ENCODE measurements at regions not wholly inside any gene's neighbourhood (a gene's known extent, or its start where the extent isn't known, plus 50 kb on each side); places are given as distances from the start of the nearest gene placed in this dataset.

DNA sequence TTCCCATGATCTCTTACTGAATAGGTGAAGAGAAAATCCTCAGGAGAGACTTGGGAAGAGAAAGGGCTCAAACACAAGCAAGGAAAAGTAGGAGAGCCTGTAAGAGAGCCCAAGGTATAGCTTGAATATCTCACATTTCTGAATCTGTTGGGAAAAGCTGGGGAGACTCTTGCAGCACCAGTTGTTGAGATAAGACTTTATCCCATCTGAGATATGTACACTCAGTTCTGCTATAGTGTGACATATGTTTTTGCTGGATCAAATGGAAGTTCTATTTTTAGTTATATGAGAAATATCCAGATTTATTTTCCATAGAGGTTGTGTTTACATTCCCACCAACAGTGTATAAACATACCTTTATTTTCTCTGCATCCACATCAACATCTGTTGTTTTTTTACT, 246.1 kb downstream of the NDFIP2 start:
- no peaks in the 10 kb centered on the region for H3K9me3 ChIP-seq
- no peak overlapping the region for H3K27ac ChIP-seq
- H3K4me3 ChIP-seq (ENCODE audit: low read depth in 1 of 2, low read length in 1 of 2) = no peak overlapping the region
- TF ChIP-seq, protein P1, sequence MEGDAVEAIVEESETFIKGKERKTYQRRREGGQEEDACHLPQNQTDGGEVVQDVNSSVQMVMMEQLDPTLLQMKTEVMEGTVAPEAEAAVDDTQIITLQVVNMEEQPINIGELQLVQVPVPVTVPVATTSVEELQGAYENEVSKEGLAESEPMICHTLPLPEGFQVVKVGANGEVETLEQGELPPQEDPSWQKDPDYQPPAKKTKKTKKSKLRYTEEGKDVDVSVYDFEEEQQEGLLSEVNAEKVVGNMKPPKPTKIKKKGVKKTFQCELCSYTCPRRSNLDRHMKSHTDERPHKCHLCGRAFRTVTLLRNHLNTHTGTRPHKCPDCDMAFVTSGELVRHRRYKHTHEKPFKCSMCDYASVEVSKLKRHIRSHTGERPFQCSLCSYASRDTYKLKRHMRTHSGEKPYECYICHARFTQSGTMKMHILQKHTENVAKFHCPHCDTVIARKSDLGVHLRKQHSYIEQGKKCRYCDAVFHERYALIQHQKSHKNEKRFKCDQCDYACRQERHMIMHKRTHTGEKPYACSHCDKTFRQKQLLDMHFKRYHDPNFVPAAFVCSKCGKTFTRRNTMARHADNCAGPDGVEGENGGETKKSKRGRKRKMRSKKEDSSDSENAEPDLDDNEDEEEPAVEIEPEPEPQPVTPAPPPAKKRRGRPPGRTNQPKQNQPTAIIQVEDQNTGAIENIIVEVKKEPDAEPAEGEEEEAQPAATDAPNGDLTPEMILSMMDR (IDR thresholded peaks at IDR 0.05) = no peak
- H3K4me1 ChIP-seq (ENCODE audit: control insufficient read depth in 1 of 2, insufficient read depth in 1 of 2, low read depth in 1 of 2, low read length in 1 of 2) = no peaks in the 10 kb centered on the region
- H3K27me3 ChIP-seq = no peaks in the 10 kb centered on the region
- no peaks in the 10 kb centered on the region for H3K36me3 ChIP-seq

DNA sequence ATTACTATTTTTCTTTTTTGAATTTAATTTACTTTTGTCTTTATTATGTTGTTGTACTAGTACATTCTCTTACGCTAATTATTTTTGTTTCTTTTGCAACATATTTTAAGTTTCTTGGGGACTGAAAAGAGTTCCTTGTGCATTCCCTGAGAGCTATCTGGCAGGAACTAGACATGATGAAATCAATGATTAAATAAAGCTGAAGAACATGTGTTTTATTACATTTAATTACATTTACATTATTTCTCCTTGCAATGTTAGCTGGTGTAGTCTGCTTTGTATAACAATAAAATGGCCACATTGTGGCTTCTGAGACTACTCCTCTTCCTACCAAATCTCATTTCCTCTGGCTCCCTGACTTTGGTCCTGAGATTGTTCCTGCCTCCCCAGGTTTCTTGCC, 244.9 kb downstream of the NDFIP2 start:
- Histone ChIP-seq H3K9me3 (no peaks in the 10 kb centered on the region), H3K4me3 (ENCODE audit: low read depth in 1 of 2, low read length in 1 of 2) (no peak overlapping the region), H3K27me3 (no peaks in the 10 kb centered on the region), H3K27ac (no peak overlapping the region), H3K4me1 (ENCODE audit: control insufficient read depth in 1 of 2, insufficient read depth in 1 of 2, low read depth in 1 of 2, low read length in 1 of 2) (no peaks in the 10 kb centered on the region), H3K36me3 (no peaks in the 10 kb centered on the region)
- TF ChIP-seq, protein P1 (IDR thresholded peaks at IDR 0.05) = no peak

DNA sequence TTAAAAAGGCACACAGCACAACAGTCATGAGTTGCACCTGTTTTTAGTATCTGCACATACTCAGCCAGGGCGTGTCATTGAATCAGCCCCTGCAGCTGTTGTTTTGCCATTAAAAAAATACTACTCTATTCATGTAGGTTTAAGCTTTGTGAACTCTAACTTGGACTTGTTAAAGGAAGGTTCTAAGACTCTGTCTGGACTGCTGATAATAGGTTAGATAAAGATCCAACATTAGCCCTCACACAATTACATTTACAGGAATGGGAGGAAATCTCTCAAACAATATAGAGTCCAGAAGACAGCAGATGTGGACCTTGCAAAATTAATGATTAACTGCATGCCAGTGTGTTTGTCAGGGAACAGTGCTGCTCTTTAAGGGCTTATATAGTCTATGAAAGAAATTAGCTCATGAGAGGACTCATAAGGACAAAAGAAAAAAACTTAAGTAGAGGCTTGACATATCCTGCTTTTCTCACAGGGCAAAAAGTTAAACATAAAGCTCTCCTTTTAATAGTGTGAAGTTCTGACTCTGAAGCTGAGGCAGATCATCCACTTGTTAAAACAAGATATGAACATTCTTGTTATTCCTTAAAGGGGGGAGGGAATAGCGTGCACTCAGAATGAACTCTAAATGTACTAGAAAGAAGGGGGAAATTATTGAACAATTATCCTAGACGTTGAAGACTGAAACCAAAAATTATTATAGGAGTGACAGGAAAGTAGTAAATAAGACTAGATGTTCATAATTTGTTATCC, 243.6 kb downstream of the NDFIP2 start:
- Histone ChIP-seq H3K4me1 (ENCODE audit: control insufficient read depth in 1 of 2, insufficient read depth in 1 of 2, low read depth in 1 of 2, low read length in 1 of 2) (no peaks in the 10 kb centered on the region), H3K36me3 (no peaks in the 10 kb centered on the region), H3K9me3 (no peaks in the 10 kb centered on the region), H3K27me3 (no peaks in the 10 kb centered on the region), H3K27ac (no peak overlapping the region), H3K4me3 (ENCODE audit: low read depth in 1 of 2, low read length in 1 of 2) (no peak overlapping the region)
- TF ChIP-seq, protein P1 (IDR thresholded peaks at IDR 0.05) = no peak

DNA sequence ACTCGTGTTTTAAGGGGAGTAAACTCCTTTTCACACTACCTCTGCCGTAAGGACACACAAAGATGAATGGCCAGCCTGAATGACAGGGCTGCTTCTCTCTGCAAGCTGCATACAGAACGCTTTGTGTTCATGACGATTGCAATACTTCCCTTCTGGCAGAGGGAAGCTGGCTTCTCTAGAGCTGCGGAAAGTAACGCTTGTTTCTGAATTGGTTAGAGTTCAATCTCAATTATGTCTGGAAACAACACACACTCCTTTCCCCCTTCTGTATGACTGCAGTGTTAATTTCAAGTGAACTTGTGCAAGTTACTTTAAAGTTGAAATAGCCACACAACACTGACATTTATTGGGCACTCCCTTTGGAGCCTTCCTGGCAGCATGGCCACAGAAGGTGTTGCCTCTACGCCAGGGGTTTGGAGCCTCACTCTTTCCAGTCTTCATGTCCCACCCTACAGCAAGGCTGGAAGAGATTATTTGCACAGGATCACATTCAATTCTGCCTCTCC, 242.6 kb downstream of the NDFIP2 start:
- no peak overlapping the region for H3K27ac ChIP-seq
- TF ChIP-seq, protein P1 (IDR thresholded peaks at IDR 0.05) = no peak
- H3K9me3 ChIP-seq = no peaks in the 10 kb centered on the region
- no peaks in the 10 kb centered on the region for H3K27me3 ChIP-seq
- no peaks in the 10 kb centered on the region for H3K4me1 ChIP-seq (ENCODE audit: control insufficient read depth in 1 of 2, insufficient read depth in 1 of 2, low read depth in 1 of 2, low read length in 1 of 2)
- no peak overlapping the region for H3K4me3 ChIP-seq (ENCODE audit: low read depth in 1 of 2, low read length in 1 of 2)
- no peaks in the 10 kb centered on the region for H3K36me3 ChIP-seq

DNA sequence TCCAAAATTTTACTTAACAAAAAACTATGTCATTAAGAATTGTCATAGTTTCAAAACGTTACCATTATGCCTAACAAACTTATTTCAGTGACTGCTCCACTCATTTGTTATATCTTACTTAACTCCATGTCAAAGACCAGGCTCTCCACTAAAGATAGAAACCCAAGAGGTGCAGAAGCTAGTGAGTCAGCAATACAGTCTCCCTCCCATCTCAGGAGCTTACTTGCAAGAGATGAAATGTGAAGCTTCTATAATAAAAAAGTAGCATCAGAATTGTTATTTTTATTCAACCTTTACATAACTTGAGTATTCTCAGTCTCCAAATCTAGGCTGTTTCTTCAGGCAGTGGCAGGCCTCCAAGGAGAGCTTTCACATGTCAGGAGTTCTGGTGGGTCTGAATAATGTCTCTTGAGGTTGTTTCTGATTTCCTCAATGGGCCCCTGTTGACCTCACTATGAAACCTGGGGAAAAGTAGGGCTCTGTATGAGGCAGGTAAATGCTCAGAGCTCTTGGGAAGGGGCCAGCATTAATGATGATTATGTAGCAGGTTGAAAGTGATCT, 242.0 kb downstream of the NDFIP2 start:
- TF ChIP-seq, protein P1 (IDR thresholded peaks at IDR 0.05) = no peak
- no peak overlapping the region for H3K27ac ChIP-seq

More for the DNA sequence above, 242.0 kb downstream of the NDFIP2 start:
- H3K9me3 ChIP-seq = no peaks in the 10 kb centered on the region
- H3K4me3 ChIP-seq (ENCODE audit: low read depth in 1 of 2, low read length in 1 of 2) = no peak overlapping the region
- H3K27me3 ChIP-seq = no peaks in the 10 kb centered on the region
- H3K36me3 ChIP-seq = no peaks in the 10 kb centered on the region
- no peaks in the 10 kb centered on the region for H3K4me1 ChIP-seq (ENCODE audit: control insufficient read depth in 1 of 2, insufficient read depth in 1 of 2, low read depth in 1 of 2, low read length in 1 of 2)
